CD14-positive monocyte (primary cell): ENCODE measurements at regions not wholly inside any gene's neighbourhood (a gene's known extent, or its start where the extent isn't known, plus 50 kb on each side); places are given as distances from the start of the nearest gene placed in this dataset.

Source experiments
- DNase-seq, 3 donors: peaks; one replicate each; pipeline ENCODE4 v3.0.0-alpha.2; 2011 to 2022
- H2AFZ ChIP-seq: 2 replicates; pipeline ENCODE4 v1.6.0; 2012; ENCODE audit warnings: mild to moderate bottlenecking, low read depth, low read length, inconsistent platforms; ENCODE audit not compliant: insufficient read depth, poor library complexity, severe bottlenecking
- H3K27ac ChIP-seq, 2 donors: 1 replicate in 1 of 2; 2 replicates in 1 of 2; pipeline ENCODE4 v1.5.1; 2012 to 2013; ENCODE audit warnings: low read length in 2 of 2, control low read depth in 1 of 2, inconsistent platforms in 1 of 2, low read depth in 1 of 2, mild to moderate bottlenecking in 1 of 2
- H3K27me3 ChIP-seq, 2 donors: one replicate each; pipeline versions ENCODE4 v1.6.0 to v1.6.1; 2011 to 2013; ENCODE audit warnings: low read length in 2 of 2; ENCODE audit not compliant: control insufficient read depth in 2 of 2, insufficient read depth in 2 of 2
- H3K36me3 ChIP-seq, 2 donors: replicated peaks in 1 of 2; 1 replicate in 1 of 2; 2 replicates in 1 of 2; pipeline versions ENCODE4 v1.5.1 to v1.6.1; 2012 to 2013; ENCODE audit warnings: low read length in 2 of 2, control low read depth in 1 of 2, inconsistent platforms in 1 of 2, mild to moderate bottlenecking in 1 of 2; ENCODE audit not compliant: insufficient read depth in 2 of 2, control insufficient read depth in 1 of 2
- H3K4me1 ChIP-seq, 2 donors: 1 replicate in 1 of 2; 2 replicates in 1 of 2; pipeline versions ENCODE4 v1.5.1 to v1.6.1; 2012 to 2013; ENCODE audit warnings: low read length in 2 of 2, control low read depth in 1 of 2, inconsistent platforms in 1 of 2, mild to moderate bottlenecking in 1 of 2, moderate library complexity in 1 of 2; ENCODE audit not compliant: insufficient read depth in 2 of 2, control insufficient read depth in 1 of 2
- H3K4me2 ChIP-seq: replicated peaks from 2 replicates; pipeline ENCODE3; 2012; ENCODE audit warnings: low read length, moderate library complexity, mild to moderate bottlenecking; ENCODE audit not compliant: poor library complexity, severe bottlenecking; ENCODE audit errors: extremely low read depth
- H3K4me3 ChIP-seq, 3 experiments: fragments of 200-600 bp in 1 of 3; sonication (generic) in 1 of 3; replicated peaks in 1 of 3; 1 replicate in 2 of 3; 2 replicates in 1 of 3; pipeline ENCODE4 v1.5.1; 2011 to 2013; ENCODE audit warnings: low read length in 3 of 3, mild to moderate bottlenecking in 3 of 3, control low read depth in 2 of 3, low read depth in 2 of 3, inconsistent platforms in 1 of 3, moderate library complexity in 1 of 3
- H3K79me2 ChIP-seq: 2 replicates; pipeline ENCODE4 v1.6.0; 2012; ENCODE audit warnings: mild to moderate bottlenecking, control low read depth, inconsistent platforms, low read length, moderate library complexity; ENCODE audit not compliant: insufficient read depth
- H3K9ac ChIP-seq: 2 replicates; pipeline ENCODE4 v1.6.0; 2017; ENCODE audit warnings: low read length, mild to moderate bottlenecking; ENCODE audit not compliant: insufficient read depth, poor library complexity, severe bottlenecking
- H3K9me3 ChIP-seq, 2 donors: replicated peaks in 1 of 2; 1 replicate in 1 of 2; 2 replicates in 1 of 2; pipeline versions ENCODE4 v1.5.1 to v1.6.1; 2012 to 2013; ENCODE audit warnings: low read length in 2 of 2, control low read depth in 1 of 2; ENCODE audit not compliant: control insufficient read depth in 1 of 2, insufficient read depth in 1 of 2
- H4K20me1 ChIP-seq: 2 replicates; pipeline ENCODE4 v1.6.0; 2012; ENCODE audit warnings: mild to moderate bottlenecking, low read length, control low read depth, moderate library complexity; ENCODE audit not compliant: insufficient read depth
- H3K27ac Mint-ChIP-seq, 7 donors: one replicate each; pipeline ENCODE4 v1.8.0; 2020; ENCODE audit warnings: mild to moderate bottlenecking in 7 of 7, mixed read lengths in 7 of 7, moderate library complexity in 6 of 7, inconsistent platforms in 2 of 7
- H3K27me3 Mint-ChIP-seq, 3 donors: one replicate each; pipeline ENCODE4 v1.8.0; 2021 to 2022; ENCODE audit warnings: low read depth in 3 of 3, mild to moderate bottlenecking in 3 of 3, mixed read lengths in 3 of 3, moderate library complexity in 3 of 3, inconsistent platforms in 1 of 3
- H3K36me3 Mint-ChIP-seq, 2 donors: one replicate each; pipeline ENCODE4 v1.8.0; 2020; ENCODE audit warnings: mixed read lengths in 2 of 2, inconsistent platforms in 1 of 2, mild to moderate bottlenecking in 1 of 2
- H3K4me1 Mint-ChIP-seq: one replicate; pipeline ENCODE4 v1.8.0; 2020; ENCODE audit warnings: mild to moderate bottlenecking, mixed read lengths
- H3K4me3 Mint-ChIP-seq, 2 donors: one replicate each; pipeline ENCODE4 v1.8.0; 2020; ENCODE audit warnings: mild to moderate bottlenecking in 2 of 2, mixed read lengths in 2 of 2, moderate library complexity in 1 of 2
- H3K9me3 Mint-ChIP-seq, 7 donors: one replicate each; pipeline ENCODE4 v1.8.0; 2020 to 2022; ENCODE audit warnings: mixed read lengths in 7 of 7, mild to moderate bottlenecking in 6 of 7, moderate library complexity in 6 of 7, inconsistent platforms in 2 of 7
- CTCF ChIP-seq: fragments of 200-600 bp; IDR thresholded peaks from one replicate; pipeline ENCODE4 v1.8.0; 2022; ENCODE audit warnings: antibody characterized with exemption, mild to moderate bottlenecking
- WGBS: methylation state at CpG from one replicate; pipeline ENCODE4 v1.1.5; 2013; ENCODE audit warnings: missing lambda C conversion rate; ENCODE audit not compliant: insufficient coverage; 5-methylcytosine and 5-hydroxymethylcytosine counted together
- intact Hi-C, 2 donors: fragments of 100-400 bp; cut with micrococcal nuclease; formaldehyde crosslinking; loops; one replicate each; pipeline versions ENCODE4 v1.15.0 to v1.15.1; 2023

GRCh38 chr6:51387907-51388306 is 569.2 kb downstream of the TFAP2B start:
- no peaks in the 10 kb centered on the region for H3K79me2 ChIP-seq
- Mint-ChIP-seq H3K4me1 (no peaks in the 10 kb centered on the region), H3K27ac (no peak overlapping the region), H3K27me3 (peaks cover 0 to 4% (median 0%) of the 10 kb centered on the region in 3 donors), H3K36me3 (no peaks in the 10 kb centered on the region), H3K9me3 (peaks cover 0 to 2% (median 0%) of the 10 kb centered on the region in 7 donors), H3K4me3 (no peak overlapping the region)
- intact Hi-C loops, result no loop called here
- no peaks in the 10 kb centered on the region for H3K4me1 ChIP-seq
- H3K4me2 ChIP-seq, result no peak overlapping the region
- no peak overlapping the region for H3K4me3 ChIP-seq
- no peak overlapping the region for H2AFZ ChIP-seq
- TF ChIP-seq CTCF, result no peak
- WGBS, result no CpG with 5 or more reads among the region's 4 CpGs
- no peak for DNase-seq
- H4K20me1 ChIP-seq, result no peaks in the 10 kb centered on the region
- H3K9me3 ChIP-seq, result no peaks in the 10 kb centered on the region
- H3K9ac ChIP-seq, result no peak overlapping the region
- H3K36me3 ChIP-seq, result no peaks in the 10 kb centered on the region
- no peak overlapping the region for H3K27ac ChIP-seq
- H3K27me3 ChIP-seq, result no peaks in the 10 kb centered on the region

- TF ChIP-seq CTCF, result no peak
- no peaks in the 10 kb centered on the region for H3K27me3 ChIP-seq
- H3K79me2 ChIP-seq, result no peaks in the 10 kb centered on the region
- no peak overlapping the region for H3K4me3 Mint-ChIP-seq
- H3K9ac ChIP-seq, result no peak overlapping the region
- no peaks in the 10 kb centered on the region for H3K9me3 ChIP-seq
- no peaks in the 10 kb centered on the region for H3K36me3 Mint-ChIP-seq
- H3K9me3 Mint-ChIP-seq, result peaks cover 0 to 2% (median 0%) of the 10 kb centered on the region in 7 donors
- no peak overlapping the region for H3K27ac ChIP-seq
- no peak overlapping the region for H2AFZ ChIP-seq
- no peak overlapping the region for H3K4me2 ChIP-seq
- H3K4me3 ChIP-seq, result no peak overlapping the region
- DNase-seq, result no peak
- peaks cover 0 to 3% (median 2%) of the 10 kb centered on the region in 3 donors for H3K27me3 Mint-ChIP-seq
- intact Hi-C loops, result no loop called here
- H3K27ac Mint-ChIP-seq, result no peak overlapping the region
- no peaks in the 10 kb centered on the region for H3K4me1 ChIP-seq
- no peaks in the 10 kb centered on the region for H3K36me3 ChIP-seq
- no peaks in the 10 kb centered on the region for H4K20me1 ChIP-seq
- H3K4me1 Mint-ChIP-seq, result no peaks in the 10 kb centered on the region
Measured at GRCh38 chr6:51394061-51394460, 575.4 kb downstream of the TFAP2B start.
